ENCODE measurements at regions not wholly inside any gene's neighbourhood (a gene's known extent, or its start where the extent isn't known, plus 50 kb on each side); places are given as distances from the start of the nearest gene placed in this dataset.
"Not testable (repeated sequence)": the region's sequence is repeated elsewhere in the genome, so short reads cannot be mapped to it uniquely, and the experiment has no call there.

DNA sequence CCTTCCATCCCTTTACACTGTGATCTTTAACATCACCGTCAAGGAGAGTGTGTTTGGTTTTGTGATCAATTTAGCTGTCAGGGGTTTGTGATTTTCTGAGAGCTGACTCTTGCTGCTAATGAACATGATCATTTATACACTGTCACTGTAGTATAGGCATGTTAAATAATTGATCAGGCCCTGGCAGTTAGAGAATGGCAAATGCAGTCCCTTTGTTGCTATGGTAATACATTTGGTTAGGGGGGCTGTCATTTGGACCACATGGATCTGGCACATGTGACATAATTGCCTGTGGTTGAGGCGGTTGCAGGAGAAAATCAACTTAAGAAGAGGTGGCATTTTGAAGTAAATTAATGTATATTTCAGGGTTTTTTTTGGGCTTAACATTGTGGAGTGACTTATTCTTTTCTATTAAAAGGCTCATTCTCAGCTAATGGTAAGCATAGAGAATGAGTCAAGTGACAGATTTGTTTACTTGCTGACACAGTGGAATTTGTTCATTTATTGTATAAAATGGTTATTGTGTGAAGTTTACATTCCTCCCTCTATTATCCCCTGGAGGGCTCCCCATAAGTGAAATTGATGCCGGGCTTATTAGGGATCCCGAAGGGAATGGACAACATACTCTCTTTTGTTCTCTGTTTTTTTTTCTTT is 114.0 kb downstream of the FHIP1A start:
- Histone ChIP-seq H3K27me3 (ENCODE audit: control insufficient read depth, insufficient read depth, low read length) (no peaks in the 10 kb centered on the region), H3K4me3 (ENCODE audit: low read depth, low read length) (no peak overlapping the region), H3K36me3 (ENCODE audit: control insufficient read depth, insufficient read depth, low read length) (no peaks in the 10 kb centered on the region)
- DNase-seq (ENCODE audit: low read depth): no peak
- POLR2A ChIA-PET: no interaction called here
- TF ChIP-seq, protein P1, sequence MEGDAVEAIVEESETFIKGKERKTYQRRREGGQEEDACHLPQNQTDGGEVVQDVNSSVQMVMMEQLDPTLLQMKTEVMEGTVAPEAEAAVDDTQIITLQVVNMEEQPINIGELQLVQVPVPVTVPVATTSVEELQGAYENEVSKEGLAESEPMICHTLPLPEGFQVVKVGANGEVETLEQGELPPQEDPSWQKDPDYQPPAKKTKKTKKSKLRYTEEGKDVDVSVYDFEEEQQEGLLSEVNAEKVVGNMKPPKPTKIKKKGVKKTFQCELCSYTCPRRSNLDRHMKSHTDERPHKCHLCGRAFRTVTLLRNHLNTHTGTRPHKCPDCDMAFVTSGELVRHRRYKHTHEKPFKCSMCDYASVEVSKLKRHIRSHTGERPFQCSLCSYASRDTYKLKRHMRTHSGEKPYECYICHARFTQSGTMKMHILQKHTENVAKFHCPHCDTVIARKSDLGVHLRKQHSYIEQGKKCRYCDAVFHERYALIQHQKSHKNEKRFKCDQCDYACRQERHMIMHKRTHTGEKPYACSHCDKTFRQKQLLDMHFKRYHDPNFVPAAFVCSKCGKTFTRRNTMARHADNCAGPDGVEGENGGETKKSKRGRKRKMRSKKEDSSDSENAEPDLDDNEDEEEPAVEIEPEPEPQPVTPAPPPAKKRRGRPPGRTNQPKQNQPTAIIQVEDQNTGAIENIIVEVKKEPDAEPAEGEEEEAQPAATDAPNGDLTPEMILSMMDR (IDR thresholded peaks at IDR 0.05; ENCODE audit: insufficient read depth, low read depth, low read length): no peak
- CTCF ChIA-PET: interaction anchor here (1.1 kb wide), 1 partner anchor 18 kb away, joined by 3 read pairs; no protein-coding TSS in a partner anchor

- ChIA-PET POLR2A (no interaction called here), CTCF (interaction anchor here (0.6 kb wide), 1 partner anchor 112 kb away, joined by 3 read pairs; no protein-coding TSS in a partner anchor)
- no peak for DNase-seq (ENCODE audit: low read depth)
- TF ChIP-seq, protein P1 (IDR thresholded peaks at IDR 0.05; ENCODE audit: insufficient read depth, low read depth, low read length): no peak
- Histone ChIP-seq H3K4me3 (ENCODE audit: low read depth, low read length) (no peak overlapping the region), H3K36me3 (ENCODE audit: control insufficient read depth, insufficient read depth, low read length) (no peaks in the 10 kb centered on the region), H3K27me3 (ENCODE audit: control insufficient read depth, insufficient read depth, low read length) (no peaks in the 10 kb centered on the region)
These were observed 115.6 kb downstream of the FHIP1A start for GRCh38 chr4:151524610-151525009.

DNA sequence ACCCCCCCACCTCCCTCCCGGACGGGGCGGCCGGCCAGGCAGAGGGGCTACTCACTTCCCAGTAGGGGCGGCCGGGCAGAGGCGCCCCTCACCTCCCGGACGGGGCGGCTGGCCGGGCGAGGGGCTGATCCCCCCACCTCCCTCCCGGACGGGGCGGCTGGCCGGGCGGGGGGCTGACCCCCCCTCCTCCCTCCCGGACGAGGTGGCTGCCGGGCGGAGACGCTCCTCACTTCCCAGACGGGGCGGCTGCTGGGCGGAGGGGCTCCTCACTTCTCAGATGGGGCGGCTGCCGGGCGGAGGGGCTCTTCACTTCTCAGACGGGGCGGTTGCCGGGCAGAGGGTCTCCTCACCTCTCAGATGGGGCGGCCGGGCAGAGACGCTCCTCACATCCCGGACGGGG is 117.5 kb downstream of the FHIP1A start:
- CTCF ChIA-PET; H3K36me3 ChIP-seq (ENCODE audit: control insufficient read depth, insufficient read depth, low read length); POLR2A ChIA-PET; H3K27me3 ChIP-seq (ENCODE audit: control insufficient read depth, insufficient read depth, low read length); H3K4me3 ChIP-seq (ENCODE audit: low read depth, low read length); DNase-seq (ENCODE audit: low read depth): not testable (repeated sequence)

- no peaks in the 10 kb centered on the region for H3K36me3 ChIP-seq (ENCODE audit: control insufficient read depth, insufficient read depth, low read length)
- no peaks in the 10 kb centered on the region for H3K27me3 ChIP-seq (ENCODE audit: control insufficient read depth, insufficient read depth, low read length)
- no peak overlapping the region for H3K4me3 ChIP-seq (ENCODE audit: low read depth, low read length)
- no peak for DNase-seq (ENCODE audit: low read depth)
- TF ChIP-seq, protein P1 (IDR thresholded peaks at IDR 0.05; ENCODE audit: insufficient read depth, low read depth, low read length): no peak
- CTCF ChIA-PET: no interaction called here
- POLR2A ChIA-PET: no interaction called here
These were observed 118.7 kb downstream of the FHIP1A start for GRCh38 chr4:151527699-151528098.

DNA sequence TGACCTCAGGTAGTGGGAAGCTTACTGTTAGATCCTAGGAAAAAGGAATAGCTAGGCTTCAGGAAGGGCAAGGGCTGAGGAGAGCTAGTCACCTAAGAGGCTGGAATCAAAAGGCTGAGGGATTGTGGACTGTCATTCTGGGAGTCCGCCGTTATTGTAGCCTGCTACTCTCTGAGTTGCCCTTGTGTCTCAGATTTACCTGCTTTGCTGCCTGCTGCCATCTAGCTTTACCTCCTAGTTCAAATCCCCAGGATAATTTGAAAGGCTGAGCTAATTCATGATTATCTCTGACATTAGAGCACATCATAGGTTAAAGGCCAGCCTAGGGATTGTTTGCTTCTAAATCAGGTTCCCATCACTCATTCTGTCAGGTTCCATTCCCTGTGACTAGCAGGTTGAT is 120.2 kb downstream of the FHIP1A start:
- TF ChIP-seq, protein P1 (IDR thresholded peaks at IDR 0.05; ENCODE audit: insufficient read depth, low read depth, low read length): no peak
- Histone ChIP-seq H3K36me3 (ENCODE audit: control insufficient read depth, insufficient read depth, low read length) (no peaks in the 10 kb centered on the region), H3K27me3 (ENCODE audit: control insufficient read depth, insufficient read depth, low read length) (no peaks in the 10 kb centered on the region), H3K4me3 (ENCODE audit: low read depth, low read length) (no peak overlapping the region)
- POLR2A ChIA-PET: no interaction called here
- CTCF ChIA-PET: interaction anchor here (1.1 kb wide), 1 partner anchor 57 kb away, joined by 3 read pairs; no protein-coding TSS in a partner anchor
- no peak for DNase-seq (ENCODE audit: low read depth)

GRCh38 chr4:151530230-151530629 is 121.3 kb downstream of the FHIP1A start:
- H3K4me3 ChIP-seq (ENCODE audit: low read depth, low read length): no peak overlapping the region
- H3K27me3 ChIP-seq (ENCODE audit: control insufficient read depth, insufficient read depth, low read length): no peaks in the 10 kb centered on the region
- POLR2A ChIA-PET: no interaction called here
- TF ChIP-seq, protein P1 (IDR thresholded peaks at IDR 0.05; ENCODE audit: insufficient read depth, low read depth, low read length): no peak
- H3K36me3 ChIP-seq (ENCODE audit: control insufficient read depth, insufficient read depth, low read length): no peaks in the 10 kb centered on the region
- CTCF ChIA-PET: no interaction called here
- DNase-seq (ENCODE audit: low read depth): peak; percentile 8
